SK-N-SH (cell line): ENCODE measurements at regions not wholly inside any gene's neighbourhood (a gene's known extent, or its start where the extent isn't known, plus 50 kb on each side); places are given as distances from the start of the nearest gene placed in this dataset.

Experiments used
- CHD2 ChIP-seq: fragments of 150-350 bp; IDR thresholded peaks from 2 replicates; pipeline ENCODE4 v1.6.1; 2018; ENCODE audit warnings: low read length; ENCODE audit not compliant: partially characterized antibody
- EZH2phosphoT487 ChIP-seq: fragments of 200-600 bp; sonication (generic); IDR thresholded peaks from 2 replicates; pipeline ENCODE4 v1.6.1; 2017; ENCODE audit warnings: low read depth, mixed run types, mild to moderate bottlenecking, antibody characterized with exemption, moderate library complexity, borderline replicate concordance
- GABPA ChIP-seq: IDR thresholded peaks from 2 replicates; pipeline ENCODE4 v1.4.0; 2012; ENCODE audit warnings: low read depth, mild to moderate bottlenecking
- JUND ChIP-seq: IDR thresholded peaks from 2 replicates; pipeline ENCODE4 v1.4.0; 2012
- MEF2A ChIP-seq: IDR thresholded peaks from 2 replicates; pipeline ENCODE4 v1.4.0; 2012; ENCODE audit warnings: low read depth, borderline replicate concordance
- SIN3A ChIP-seq: IDR thresholded peaks from 2 replicates; pipeline ENCODE4 v1.6.1; 2012; ENCODE audit warnings: low read depth, mild to moderate bottlenecking, low read length, moderate library complexity, borderline replicate concordance
- TAF1 ChIP-seq: IDR thresholded peaks from 2 replicates; pipeline ENCODE4 v1.6.1; 2012; ENCODE audit warnings: low read depth, mild to moderate bottlenecking, low read length, moderate library complexity, borderline replicate concordance
- TF ChIP-seq, protein P1 (sequence below): fragments of 200-600 bp; sonication (generic); IDR thresholded peaks from 2 replicates; pipeline ENCODE4 v1.6.1; 2017; ENCODE audit warnings: antibody characterized with exemption, mild to moderate bottlenecking, moderate library complexity
- TF ChIP-seq, protein P2 (sequence below): IDR thresholded peaks from 2 replicates; pipeline ENCODE4 v1.6.1; 2012; ENCODE audit warnings: mild to moderate bottlenecking, low read depth, low read length, moderate library complexity

DNA sequence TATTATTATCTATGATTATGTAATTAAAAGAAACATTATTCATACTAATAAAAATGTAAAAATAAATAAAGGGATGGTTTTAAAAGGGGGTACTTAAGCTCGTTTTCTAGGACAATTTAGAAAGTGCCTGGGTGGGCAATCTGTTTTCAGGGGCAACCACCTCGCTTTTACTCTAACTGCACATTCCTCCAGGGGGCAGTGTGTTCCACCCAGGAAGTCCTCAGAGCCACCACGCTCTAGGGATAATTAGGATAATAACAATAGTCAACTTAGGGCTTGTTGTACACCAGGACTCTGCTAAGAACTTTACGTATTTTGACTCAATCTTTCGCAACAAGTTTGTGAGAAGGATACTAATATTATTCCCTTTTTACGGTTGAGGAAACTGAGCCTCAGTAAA, 396.7 kb upstream of the MAF start:
- TF ChIP-seq, protein P1, sequence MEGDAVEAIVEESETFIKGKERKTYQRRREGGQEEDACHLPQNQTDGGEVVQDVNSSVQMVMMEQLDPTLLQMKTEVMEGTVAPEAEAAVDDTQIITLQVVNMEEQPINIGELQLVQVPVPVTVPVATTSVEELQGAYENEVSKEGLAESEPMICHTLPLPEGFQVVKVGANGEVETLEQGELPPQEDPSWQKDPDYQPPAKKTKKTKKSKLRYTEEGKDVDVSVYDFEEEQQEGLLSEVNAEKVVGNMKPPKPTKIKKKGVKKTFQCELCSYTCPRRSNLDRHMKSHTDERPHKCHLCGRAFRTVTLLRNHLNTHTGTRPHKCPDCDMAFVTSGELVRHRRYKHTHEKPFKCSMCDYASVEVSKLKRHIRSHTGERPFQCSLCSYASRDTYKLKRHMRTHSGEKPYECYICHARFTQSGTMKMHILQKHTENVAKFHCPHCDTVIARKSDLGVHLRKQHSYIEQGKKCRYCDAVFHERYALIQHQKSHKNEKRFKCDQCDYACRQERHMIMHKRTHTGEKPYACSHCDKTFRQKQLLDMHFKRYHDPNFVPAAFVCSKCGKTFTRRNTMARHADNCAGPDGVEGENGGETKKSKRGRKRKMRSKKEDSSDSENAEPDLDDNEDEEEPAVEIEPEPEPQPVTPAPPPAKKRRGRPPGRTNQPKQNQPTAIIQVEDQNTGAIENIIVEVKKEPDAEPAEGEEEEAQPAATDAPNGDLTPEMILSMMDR = no peak
- TF ChIP-seq SIN3A (no peak), CHD2 (no peak), JUND (no peak), EZH2phosphoT487 (no peak), TAF1 (no peak), MEF2A (no peak), GABPA (no peak)
- TF ChIP-seq, protein P2, sequence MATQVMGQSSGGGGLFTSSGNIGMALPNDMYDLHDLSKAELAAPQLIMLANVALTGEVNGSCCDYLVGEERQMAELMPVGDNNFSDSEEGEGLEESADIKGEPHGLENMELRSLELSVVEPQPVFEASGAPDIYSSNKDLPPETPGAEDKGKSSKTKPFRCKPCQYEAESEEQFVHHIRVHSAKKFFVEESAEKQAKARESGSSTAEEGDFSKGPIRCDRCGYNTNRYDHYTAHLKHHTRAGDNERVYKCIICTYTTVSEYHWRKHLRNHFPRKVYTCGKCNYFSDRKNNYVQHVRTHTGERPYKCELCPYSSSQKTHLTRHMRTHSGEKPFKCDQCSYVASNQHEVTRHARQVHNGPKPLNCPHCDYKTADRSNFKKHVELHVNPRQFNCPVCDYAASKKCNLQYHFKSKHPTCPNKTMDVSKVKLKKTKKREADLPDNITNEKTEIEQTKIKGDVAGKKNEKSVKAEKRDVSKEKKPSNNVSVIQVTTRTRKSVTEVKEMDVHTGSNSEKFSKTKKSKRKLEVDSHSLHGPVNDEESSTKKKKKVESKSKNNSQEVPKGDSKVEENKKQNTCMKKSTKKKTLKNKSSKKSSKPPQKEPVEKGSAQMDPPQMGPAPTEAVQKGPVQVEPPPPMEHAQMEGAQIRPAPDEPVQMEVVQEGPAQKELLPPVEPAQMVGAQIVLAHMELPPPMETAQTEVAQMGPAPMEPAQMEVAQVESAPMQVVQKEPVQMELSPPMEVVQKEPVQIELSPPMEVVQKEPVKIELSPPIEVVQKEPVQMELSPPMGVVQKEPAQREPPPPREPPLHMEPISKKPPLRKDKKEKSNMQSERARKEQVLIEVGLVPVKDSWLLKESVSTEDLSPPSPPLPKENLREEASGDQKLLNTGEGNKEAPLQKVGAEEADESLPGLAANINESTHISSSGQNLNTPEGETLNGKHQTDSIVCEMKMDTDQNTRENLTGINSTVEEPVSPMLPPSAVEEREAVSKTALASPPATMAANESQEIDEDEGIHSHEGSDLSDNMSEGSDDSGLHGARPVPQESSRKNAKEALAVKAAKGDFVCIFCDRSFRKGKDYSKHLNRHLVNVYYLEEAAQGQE = no peak
